Stomach (tissue), 4 donors: ENCODE measurements at regions not wholly inside any gene's neighbourhood (a gene's known extent, or its start where the extent isn't known, plus 50 kb on each side); places are given as distances from the start of the nearest gene placed in this dataset.

Experiments
- CTCF ChIP-seq, 7 experiments: fragments of 450-650 bp in 4 of 7; fragments of 200-600 bp in 3 of 7; sonication (generic) in 3 of 7; IDR thresholded peaks; one replicate each; pipeline ENCODE4 v1.5.1; 2016 to 2019; ENCODE audit warnings: antibody characterized with exemption in 7 of 7, control low read depth in 2 of 7, mild to moderate bottlenecking in 1 of 7
- EP300 ChIP-seq: sonication (generic); formaldehyde crosslinking; IDR thresholded peaks from one replicate; pipeline ENCODE4 v1.6.1; 2017; ENCODE audit warnings: antibody characterized with exemption
- POLR2A ChIP-seq, 4 donors: fragments of 450-650 bp; IDR thresholded peaks; one replicate each; pipeline ENCODE4 v1.6.1; 2016; ENCODE audit warnings: antibody characterized with exemption in 4 of 4, control low read depth in 2 of 4, mild to moderate bottlenecking in 1 of 4, moderate library complexity in 1 of 4
- POLR2AphosphoS5 ChIP-seq, 3 donors: sonication (generic); formaldehyde crosslinking; IDR thresholded peaks; one replicate each; pipeline ENCODE4 v1.6.1; 2016; ENCODE audit warnings: antibody characterized with exemption in 3 of 3

DNA sequence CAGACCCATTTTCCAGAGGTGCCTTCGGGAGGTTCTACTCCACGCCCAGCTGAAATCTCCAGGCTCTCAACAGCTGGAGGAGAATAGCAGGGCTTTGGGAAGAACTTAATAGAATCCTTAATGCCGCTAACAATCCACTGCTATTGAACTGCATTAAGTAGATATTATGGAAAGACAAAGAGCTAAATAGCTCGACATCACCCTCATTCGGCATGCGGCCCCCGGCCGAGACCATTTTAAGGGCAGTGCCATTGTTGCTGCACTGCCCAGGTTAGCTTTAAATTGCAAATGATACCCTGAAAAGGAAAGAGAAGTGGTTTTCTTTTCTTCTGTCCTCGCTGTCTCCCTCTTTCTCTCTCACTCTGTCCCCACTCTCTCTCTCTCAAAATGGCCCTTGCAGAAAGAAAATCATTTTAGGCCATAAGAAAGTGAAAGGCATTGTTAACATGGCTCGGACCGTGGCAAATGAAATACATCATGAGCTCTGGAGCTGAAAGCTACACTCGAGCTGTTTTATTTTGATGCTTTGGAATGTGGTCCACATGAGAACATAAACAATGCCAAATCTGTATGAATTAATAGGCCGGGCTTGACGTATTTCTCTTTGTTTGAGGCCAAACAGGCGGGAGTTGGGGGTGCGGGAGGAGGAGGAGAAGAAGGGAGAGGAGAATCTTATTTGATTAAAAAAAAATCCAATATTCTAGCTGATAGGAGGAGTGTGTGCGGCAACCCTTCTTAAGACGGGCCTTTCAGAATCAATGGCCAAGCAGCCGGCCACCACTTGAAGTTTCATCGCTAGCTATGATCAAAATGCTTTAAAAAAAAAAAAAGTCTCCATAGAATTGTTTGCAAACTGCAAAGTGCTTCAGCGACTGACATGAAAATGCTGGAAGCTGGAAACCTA is 298.8 kb upstream of the IRX3 start:
- TF ChIP-seq CTCF (IDR thresholded peaks at IDR 0.05): no peak
- no peak for TF ChIP-seq POLR2AphosphoS5 (IDR thresholded peaks at IDR 0.05)
- TF ChIP-seq POLR2A (IDR thresholded peaks at IDR 0.05): no peak
- TF ChIP-seq EP300: no peak
